ENCODE measurements at regions not wholly inside any gene's neighbourhood (a gene's known extent, or its start where the extent isn't known, plus 50 kb on each side); places are given as distances from the start of the nearest gene placed in this dataset.
"Not testable (repeated sequence)": the region's sequence is repeated elsewhere in the genome, so short reads cannot be mapped to it uniquely, and the experiment has no call there.

GRCh38 chr1:55767171-55767570 lies 552.0 kb upstream of the USP24 start:
- no CpG with 5 or more reads among the region's 3 CpGs for WGBS (ENCODE audit: extremely low coverage, insufficient read length, low lambda C conversion rate)
- no peaks in the 10 kb centered on the region for H3K23me2 ChIP-seq (ENCODE audit: insufficient read length, low read depth, low read length, poor library complexity, severe bottlenecking)
- H2BK15ac ChIP-seq (ENCODE audit: low read depth, low read length), result no peak overlapping the region

GRCh38 chr1:55765505-55765904 lies 550.3 kb upstream of the USP24 start:
- not testable (repeated sequence) for H4K8ac ChIP-seq (replicated peaks; ENCODE audit: insufficient read length, low read depth, low read length); H4K5ac ChIP-seq (ENCODE audit: insufficient read length, low read depth, low read length); H3K14ac ChIP-seq (ENCODE audit: insufficient read depth, low read length); H3K23ac ChIP-seq (ENCODE audit: insufficient read length, low read depth, low read length); H3K23me2 ChIP-seq (ENCODE audit: insufficient read length, low read depth, low read length, poor library complexity, severe bottlenecking); DNase-seq; H3K4me2 ChIP-seq (ENCODE audit: insufficient read depth, insufficient read length, low read length); H3K18ac ChIP-seq (ENCODE audit: insufficient read length, low read depth, low read length); H3K27ac Mint-ChIP-seq; H3K27me3 ChIP-seq (ENCODE audit: insufficient read depth, low read length); H2AK5ac ChIP-seq (ENCODE audit: insufficient read length, low read length); H2AFZ ChIP-seq (ENCODE audit: low read length); H3K27ac ChIP-seq (ENCODE audit: insufficient read length, low read depth, low read length); H3K4ac ChIP-seq (ENCODE audit: low read depth, low read length); H3K27me3 Mint-ChIP-seq (ENCODE audit: low read depth); H3K9me3 ChIP-seq (ENCODE audit: control insufficient read depth, low read depth, low read length); H4K91ac ChIP-seq (ENCODE audit: insufficient read length, low read depth, low read length); H3K79me2 ChIP-seq (ENCODE audit: insufficient read depth, low read length); H3K4me1 Mint-ChIP-seq; H3K79me1 ChIP-seq (ENCODE audit: insufficient read depth, low read depth, low read length, poor library complexity, severe bottlenecking); H2BK20ac ChIP-seq (ENCODE audit: low read depth, low read length, poor library complexity, severe bottlenecking); H3T11ph ChIP-seq (ENCODE audit: low read length); H3K4me1 ChIP-seq (ENCODE audit: insufficient read depth, low read length); H4K20me1 ChIP-seq (ENCODE audit: control insufficient read depth, insufficient read depth, insufficient read length); H3K36me3 Mint-ChIP-seq (ENCODE audit: insufficient read depth in 1 of 3, low read depth in 3 of 3); H2BK120ac ChIP-seq (ENCODE audit: low read depth, low read length, poor library complexity, severe bottlenecking); H2BK12ac ChIP-seq (ENCODE audit: insufficient read length, low read depth, low read length); H2BK5ac ChIP-seq (ENCODE audit: insufficient read length, low read length); H3K4me3 Mint-ChIP-seq; H3K9ac ChIP-seq (ENCODE audit: extremely low read depth, insufficient read length, low read length); H3K9me3 Mint-ChIP-seq; H3K56ac ChIP-seq (ENCODE audit: insufficient read length, low read depth, low read length); H2BK15ac ChIP-seq (ENCODE audit: low read depth, low read length)
- WGBS (ENCODE audit: extremely low coverage, insufficient read length, low lambda C conversion rate), result no CpG with 5 or more reads among the region's 3 CpGs

More at GRCh38 chr1:55767171-55767570, 552.0 kb upstream of the USP24 start:
- H3K9me3 Mint-ChIP-seq, result peaks cover 0 to 5% of the 10 kb centered on the region in 2 experiments; a peak in 1 of 5 replicates
- Histone ChIP-seq H3K9me3 (ENCODE audit: control insufficient read depth, low read depth, low read length) (no peaks in the 10 kb centered on the region), H2BK120ac (ENCODE audit: low read depth, low read length, poor library complexity, severe bottlenecking) (no peak overlapping the region), H3K79me2 (ENCODE audit: insufficient read depth, low read length) (no peaks in the 10 kb centered on the region), H3K27ac (ENCODE audit: insufficient read length, low read depth, low read length) (no peak overlapping the region), H3K4ac (ENCODE audit: low read depth, low read length) (no peak overlapping the region), H3K14ac (ENCODE audit: insufficient read depth, low read length) (no peak overlapping the region), H2BK5ac (ENCODE audit: insufficient read length, low read length) (no peak overlapping the region), H3K4me1 (ENCODE audit: insufficient read depth, low read length) (no peaks in the 10 kb centered on the region), H3K27me3 (ENCODE audit: insufficient read depth, low read length) (no peaks in the 10 kb centered on the region; the same call in 1 of the 2 replicates), H3K56ac (ENCODE audit: insufficient read length, low read depth, low read length) (no peak overlapping the region), H4K20me1 (ENCODE audit: control insufficient read depth, insufficient read depth, insufficient read length) (no peaks in the 10 kb centered on the region), H2AFZ (ENCODE audit: low read length) (no peak overlapping the region), H3T11ph (ENCODE audit: low read length) (no peak overlapping the region), H2BK20ac (ENCODE audit: low read depth, low read length, poor library complexity, severe bottlenecking) (no peak overlapping the region), H3K23ac (ENCODE audit: insufficient read length, low read depth, low read length) (no peak overlapping the region), H4K8ac (replicated peaks; ENCODE audit: insufficient read length, low read depth, low read length) (no peak overlapping the region), H3K4me2 (ENCODE audit: insufficient read depth, insufficient read length, low read length) (no peak overlapping the region), H3K18ac (ENCODE audit: insufficient read length, low read depth, low read length) (no peak overlapping the region), H2BK12ac (ENCODE audit: insufficient read length, low read depth, low read length) (no peak overlapping the region), H3K79me1 (ENCODE audit: insufficient read depth, low read depth, low read length, poor library complexity, severe bottlenecking) (no peaks in the 10 kb centered on the region), H3K9ac (ENCODE audit: extremely low read depth, insufficient read length, low read length) (no peak overlapping the region), H4K91ac (ENCODE audit: insufficient read length, low read depth, low read length) (no peak overlapping the region), H2AK5ac (ENCODE audit: insufficient read length, low read length) (no peak overlapping the region), H4K5ac (ENCODE audit: insufficient read length, low read depth, low read length) (no peak overlapping the region)
- no peaks in the 10 kb centered on the region for H3K4me1 Mint-ChIP-seq
- DNase-seq, result no peak
- no peak overlapping the region for H3K4me3 Mint-ChIP-seq
- no peak overlapping the region; a peak in 1 of 7 replicates for H3K27ac Mint-ChIP-seq
- no peaks in the 10 kb centered on the region for H3K36me3 Mint-ChIP-seq (ENCODE audit: insufficient read depth in 1 of 3, low read depth in 3 of 3)
- H3K27me3 Mint-ChIP-seq (ENCODE audit: low read depth), result no peaks in the 10 kb centered on the region
- no peak for TF ChIP-seq CTCF (conservative IDR thresholded peaks at IDR 0.05)

Measured in H9 (cell line).